ENCODE measurements at regions not wholly inside any gene's neighbourhood (a gene's known extent, or its start where the extent isn't known, plus 50 kb on each side); places are given as distances from the start of the nearest gene placed in this dataset.

DNA sequence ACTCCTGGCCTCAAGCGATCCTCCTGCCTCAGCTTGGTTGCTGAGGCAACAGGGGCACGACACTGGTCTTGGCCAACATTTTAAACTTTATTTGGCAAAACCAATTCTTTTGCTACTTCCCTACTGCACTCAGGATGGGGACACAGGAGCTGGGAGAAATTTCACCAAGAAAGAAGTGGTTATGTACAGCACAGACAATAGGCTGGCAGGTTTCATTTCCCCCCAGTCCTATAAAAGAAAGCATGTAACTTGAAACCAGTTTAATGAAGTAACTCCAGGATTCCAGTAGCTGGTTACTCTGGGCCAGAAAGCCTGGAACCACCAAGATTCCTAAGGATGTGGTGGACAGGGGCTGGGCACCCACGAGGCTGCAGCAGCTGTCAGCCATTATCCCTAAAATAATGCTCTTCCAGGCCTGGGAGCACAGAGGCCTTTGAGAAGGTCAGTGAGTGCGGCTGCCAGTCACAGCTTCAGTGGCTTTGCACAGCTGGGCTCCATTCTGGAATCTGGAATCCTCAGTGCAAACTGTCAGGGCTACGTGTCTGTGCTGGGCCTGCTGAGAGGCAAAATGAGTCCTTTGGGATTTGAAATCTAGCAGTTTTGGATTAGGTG lies 142.3 kb upstream of the ITGA6 start:
- H3K4me1 ChIP-seq (ENCODE audit: insufficient read depth, low read length), result no peaks in the 10 kb centered on the region
- TF ChIP-seq, protein P1, sequence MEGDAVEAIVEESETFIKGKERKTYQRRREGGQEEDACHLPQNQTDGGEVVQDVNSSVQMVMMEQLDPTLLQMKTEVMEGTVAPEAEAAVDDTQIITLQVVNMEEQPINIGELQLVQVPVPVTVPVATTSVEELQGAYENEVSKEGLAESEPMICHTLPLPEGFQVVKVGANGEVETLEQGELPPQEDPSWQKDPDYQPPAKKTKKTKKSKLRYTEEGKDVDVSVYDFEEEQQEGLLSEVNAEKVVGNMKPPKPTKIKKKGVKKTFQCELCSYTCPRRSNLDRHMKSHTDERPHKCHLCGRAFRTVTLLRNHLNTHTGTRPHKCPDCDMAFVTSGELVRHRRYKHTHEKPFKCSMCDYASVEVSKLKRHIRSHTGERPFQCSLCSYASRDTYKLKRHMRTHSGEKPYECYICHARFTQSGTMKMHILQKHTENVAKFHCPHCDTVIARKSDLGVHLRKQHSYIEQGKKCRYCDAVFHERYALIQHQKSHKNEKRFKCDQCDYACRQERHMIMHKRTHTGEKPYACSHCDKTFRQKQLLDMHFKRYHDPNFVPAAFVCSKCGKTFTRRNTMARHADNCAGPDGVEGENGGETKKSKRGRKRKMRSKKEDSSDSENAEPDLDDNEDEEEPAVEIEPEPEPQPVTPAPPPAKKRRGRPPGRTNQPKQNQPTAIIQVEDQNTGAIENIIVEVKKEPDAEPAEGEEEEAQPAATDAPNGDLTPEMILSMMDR (IDR thresholded peaks at IDR 0.05; ENCODE audit: borderline replicate concordance, extremely low read depth, low read length, poor library complexity, severe bottlenecking), result no peak
- no peak for TF ChIP-seq EZH2 (IDR thresholded peaks at IDR 0.05; ENCODE audit: borderline replicate concordance, low read depth, low read length, severe bottlenecking)
- H3K4me3 ChIP-seq (ENCODE audit: low read depth in 1 of 2, low read length in 2 of 2), result no peak overlapping the region
- no peak overlapping the region for H3K4me2 ChIP-seq (ENCODE audit: insufficient read depth, low read length)
- DNase-seq (no peak), ATAC-seq (ENCODE audit: insufficient read depth, low read depth) (no peak)
- peaks cover 7% of the 10 kb centered on the region for H3K27me3 ChIP-seq (ENCODE audit: insufficient read depth, low read length, poor library complexity)
- no peaks in the 10 kb centered on the region for H3K79me2 ChIP-seq (ENCODE audit: insufficient read depth, low read length)
- H2AFZ ChIP-seq (ENCODE audit: low read depth, low read length), result no peak overlapping the region
- no peaks in the 10 kb centered on the region for H3K36me3 ChIP-seq (ENCODE audit: insufficient read depth, low read length)
- H3K9me3 ChIP-seq (ENCODE audit: insufficient read depth, low read length, severe bottlenecking), result no peaks in the 10 kb centered on the region
- H3K9ac ChIP-seq (ENCODE audit: low read depth, low read length), result no peak overlapping the region
- H4K20me1 ChIP-seq (ENCODE audit: insufficient read depth, low read length), result no peaks in the 10 kb centered on the region
- no peak overlapping the region for H3K27ac ChIP-seq (ENCODE audit: low read length)

DNA sequence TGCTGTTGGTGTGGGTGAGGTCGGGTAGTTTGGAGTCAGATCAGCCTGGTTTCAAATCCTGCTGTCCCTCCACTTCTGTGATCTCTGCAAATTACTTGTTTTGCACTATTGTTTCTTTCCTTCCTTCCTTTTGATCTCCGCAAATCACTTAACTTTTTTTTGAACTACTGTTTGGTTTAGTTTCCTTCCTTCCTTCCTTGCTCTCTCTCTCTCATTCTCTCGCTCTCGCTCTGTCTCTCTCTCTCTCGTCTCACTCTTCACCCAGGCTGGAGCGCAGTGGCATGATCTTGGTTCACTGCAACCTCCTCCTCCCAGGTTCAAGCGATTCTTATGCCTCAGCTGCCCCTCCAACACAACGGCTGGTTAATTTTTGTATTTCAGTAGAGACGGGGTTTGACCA lies 141.6 kb upstream of the ITGA6 start:
- H3K4me3 ChIP-seq (ENCODE audit: low read depth in 1 of 2, low read length in 2 of 2), result no peak overlapping the region
- no peaks in the 10 kb centered on the region for H3K9me3 ChIP-seq (ENCODE audit: insufficient read depth, low read length, severe bottlenecking)
- H4K20me1 ChIP-seq (ENCODE audit: insufficient read depth, low read length), result no peaks in the 10 kb centered on the region
- H3K27ac ChIP-seq (ENCODE audit: low read length), result no peak overlapping the region
- no peaks in the 10 kb centered on the region for H3K4me1 ChIP-seq (ENCODE audit: insufficient read depth, low read length)
- no peak for ATAC-seq (ENCODE audit: insufficient read depth, low read depth)
- TF ChIP-seq, protein P1 (IDR thresholded peaks at IDR 0.05; ENCODE audit: borderline replicate concordance, extremely low read depth, low read length, poor library complexity, severe bottlenecking), result no peak
- TF ChIP-seq EZH2 (IDR thresholded peaks at IDR 0.05; ENCODE audit: borderline replicate concordance, low read depth, low read length, severe bottlenecking), result no peak
- H3K9ac ChIP-seq (ENCODE audit: low read depth, low read length), result no peak overlapping the region
- no peak overlapping the region for H2AFZ ChIP-seq (ENCODE audit: low read depth, low read length)
- H3K4me2 ChIP-seq (ENCODE audit: insufficient read depth, low read length), result no peak overlapping the region
- DNase-seq, result no peak
- H3K27me3 ChIP-seq (ENCODE audit: insufficient read depth, low read length, poor library complexity), result peaks cover 7% of the 10 kb centered on the region
- H3K36me3 ChIP-seq (ENCODE audit: insufficient read depth, low read length), result no peaks in the 10 kb centered on the region
- no peaks in the 10 kb centered on the region for H3K79me2 ChIP-seq (ENCODE audit: insufficient read depth, low read length)

DNA sequence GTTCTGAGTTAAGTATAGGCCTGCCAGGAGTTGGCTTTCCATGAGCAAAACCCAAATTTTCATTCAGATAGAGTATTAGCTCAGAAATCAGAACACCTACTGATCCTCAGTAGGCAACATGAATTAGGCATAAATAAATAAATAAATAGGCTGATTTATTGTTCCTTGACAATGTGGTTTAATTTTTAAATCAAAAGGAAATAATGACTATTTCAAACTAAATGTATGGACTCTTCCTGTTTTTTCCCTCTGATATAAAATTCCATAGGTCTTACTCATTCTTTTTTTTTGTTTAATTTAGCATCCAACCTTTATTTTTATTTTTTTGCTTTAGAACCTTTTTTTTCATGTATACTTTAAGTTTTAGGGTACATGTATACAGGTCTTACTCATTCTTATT lies 140.2 kb upstream of the ITGA6 start:
- Histone ChIP-seq H3K4me1 (ENCODE audit: insufficient read depth, low read length) (no peaks in the 10 kb centered on the region), H3K9me3 (ENCODE audit: insufficient read depth, low read length, severe bottlenecking) (no peaks in the 10 kb centered on the region), H3K9ac (ENCODE audit: low read depth, low read length) (no peak overlapping the region), H2AFZ (ENCODE audit: low read depth, low read length) (no peak overlapping the region), H3K79me2 (ENCODE audit: insufficient read depth, low read length) (no peaks in the 10 kb centered on the region), H4K20me1 (ENCODE audit: insufficient read depth, low read length) (no peaks in the 10 kb centered on the region), H3K27me3 (ENCODE audit: insufficient read depth, low read length, poor library complexity) (peaks cover 7% of the 10 kb centered on the region), H3K4me3 (ENCODE audit: low read depth in 1 of 2, low read length in 2 of 2) (no peak overlapping the region), H3K4me2 (ENCODE audit: insufficient read depth, low read length) (no peak overlapping the region), H3K36me3 (ENCODE audit: insufficient read depth, low read length) (no peaks in the 10 kb centered on the region), H3K27ac (ENCODE audit: low read length) (no peak overlapping the region)
- no peak for TF ChIP-seq EZH2 (IDR thresholded peaks at IDR 0.05; ENCODE audit: borderline replicate concordance, low read depth, low read length, severe bottlenecking)
- TF ChIP-seq, protein P1 (IDR thresholded peaks at IDR 0.05; ENCODE audit: borderline replicate concordance, extremely low read depth, low read length, poor library complexity, severe bottlenecking), result no peak
- no peak for ATAC-seq (ENCODE audit: insufficient read depth, low read depth)
- no peak for DNase-seq
